ENCODE measurements at regions not wholly inside any gene's neighbourhood (a gene's known extent, or its start where the extent isn't known, plus 50 kb on each side); places are given as distances from the start of the nearest gene placed in this dataset.

DNA sequence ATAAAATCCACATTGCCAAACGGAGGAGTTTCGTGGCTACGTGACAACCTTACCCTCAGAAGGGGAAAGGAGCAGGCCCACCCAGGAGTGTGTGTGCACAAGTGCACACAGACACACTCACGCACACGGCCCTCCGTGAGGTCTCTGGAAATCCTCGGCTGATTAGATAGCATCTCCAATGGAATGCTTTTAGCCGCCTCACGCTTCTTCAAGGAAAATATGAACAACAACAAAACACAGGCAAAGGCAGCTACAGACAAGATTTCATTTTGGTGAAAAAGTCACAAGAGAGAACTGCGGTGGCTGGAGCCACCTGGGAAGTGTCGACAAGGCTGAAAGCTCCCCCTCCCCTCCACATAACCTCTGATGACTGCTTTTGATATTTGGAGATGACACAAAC lies 391.8 kb upstream of the MKI67 start:
- no peaks in the 10 kb centered on the region for H3K9me3 ChIP-seq
- no peak overlapping the region for H3K27ac ChIP-seq
- H3K4me1 ChIP-seq, result no peaks in the 10 kb centered on the region
- intact Hi-C loops (cut with DNase I), result no loop called here
- no peak for TF ChIP-seq POLR2AphosphoS5 (IDR thresholded peaks at IDR 0.05; ENCODE audit: insufficient read depth in 1 of 2, low read depth in 1 of 2)
- TF ChIP-seq POLR2A (IDR thresholded peaks at IDR 0.05), result no peak
- TF ChIP-seq, protein P1, sequence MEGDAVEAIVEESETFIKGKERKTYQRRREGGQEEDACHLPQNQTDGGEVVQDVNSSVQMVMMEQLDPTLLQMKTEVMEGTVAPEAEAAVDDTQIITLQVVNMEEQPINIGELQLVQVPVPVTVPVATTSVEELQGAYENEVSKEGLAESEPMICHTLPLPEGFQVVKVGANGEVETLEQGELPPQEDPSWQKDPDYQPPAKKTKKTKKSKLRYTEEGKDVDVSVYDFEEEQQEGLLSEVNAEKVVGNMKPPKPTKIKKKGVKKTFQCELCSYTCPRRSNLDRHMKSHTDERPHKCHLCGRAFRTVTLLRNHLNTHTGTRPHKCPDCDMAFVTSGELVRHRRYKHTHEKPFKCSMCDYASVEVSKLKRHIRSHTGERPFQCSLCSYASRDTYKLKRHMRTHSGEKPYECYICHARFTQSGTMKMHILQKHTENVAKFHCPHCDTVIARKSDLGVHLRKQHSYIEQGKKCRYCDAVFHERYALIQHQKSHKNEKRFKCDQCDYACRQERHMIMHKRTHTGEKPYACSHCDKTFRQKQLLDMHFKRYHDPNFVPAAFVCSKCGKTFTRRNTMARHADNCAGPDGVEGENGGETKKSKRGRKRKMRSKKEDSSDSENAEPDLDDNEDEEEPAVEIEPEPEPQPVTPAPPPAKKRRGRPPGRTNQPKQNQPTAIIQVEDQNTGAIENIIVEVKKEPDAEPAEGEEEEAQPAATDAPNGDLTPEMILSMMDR (IDR thresholded peaks at IDR 0.05), result no peak
- H3K4me3 ChIP-seq, result no peak overlapping the region
- no peak for DNase-seq (ENCODE audit: extremely low spot score in 2 of 2)
- H3K27me3 ChIP-seq, result no peaks in the 10 kb centered on the region
- H3K36me3 ChIP-seq, result no peaks in the 10 kb centered on the region

DNA sequence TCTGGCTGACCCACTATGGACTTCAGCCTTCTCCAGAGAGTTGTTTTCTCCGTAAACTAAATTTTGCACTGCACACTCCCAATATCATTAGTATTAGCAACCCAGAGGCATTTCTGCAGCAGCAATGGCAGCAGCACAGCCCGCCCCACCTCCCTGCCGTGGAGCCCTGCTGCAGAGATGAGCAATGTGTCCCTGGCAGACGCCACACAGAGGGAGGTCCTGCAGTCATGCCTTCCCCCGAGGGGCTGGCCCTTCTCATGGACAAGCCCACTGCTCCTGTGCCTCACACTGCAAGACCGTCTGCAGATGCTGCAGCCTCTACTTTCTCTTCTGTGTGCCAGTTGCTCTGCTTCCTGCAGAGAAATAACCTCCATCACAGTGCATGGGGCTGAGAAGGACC lies 393.4 kb upstream of the MKI67 start:
- Histone ChIP-seq H3K4me3 (no peak overlapping the region), H3K36me3 (no peaks in the 10 kb centered on the region), H3K27me3 (no peaks in the 10 kb centered on the region), H3K4me1 (no peaks in the 10 kb centered on the region), H3K27ac (no peak overlapping the region), H3K9me3 (no peaks in the 10 kb centered on the region)
- intact Hi-C loops (cut with DNase I), result no loop called here
- DNase-seq (ENCODE audit: extremely low spot score in 2 of 2), result no peak
- TF ChIP-seq POLR2A (IDR thresholded peaks at IDR 0.05) (no peak), POLR2AphosphoS5 (IDR thresholded peaks at IDR 0.05; ENCODE audit: insufficient read depth in 1 of 2, low read depth in 1 of 2) (no peak)
- TF ChIP-seq, protein P1 (IDR thresholded peaks at IDR 0.05), result no peak

DNA sequence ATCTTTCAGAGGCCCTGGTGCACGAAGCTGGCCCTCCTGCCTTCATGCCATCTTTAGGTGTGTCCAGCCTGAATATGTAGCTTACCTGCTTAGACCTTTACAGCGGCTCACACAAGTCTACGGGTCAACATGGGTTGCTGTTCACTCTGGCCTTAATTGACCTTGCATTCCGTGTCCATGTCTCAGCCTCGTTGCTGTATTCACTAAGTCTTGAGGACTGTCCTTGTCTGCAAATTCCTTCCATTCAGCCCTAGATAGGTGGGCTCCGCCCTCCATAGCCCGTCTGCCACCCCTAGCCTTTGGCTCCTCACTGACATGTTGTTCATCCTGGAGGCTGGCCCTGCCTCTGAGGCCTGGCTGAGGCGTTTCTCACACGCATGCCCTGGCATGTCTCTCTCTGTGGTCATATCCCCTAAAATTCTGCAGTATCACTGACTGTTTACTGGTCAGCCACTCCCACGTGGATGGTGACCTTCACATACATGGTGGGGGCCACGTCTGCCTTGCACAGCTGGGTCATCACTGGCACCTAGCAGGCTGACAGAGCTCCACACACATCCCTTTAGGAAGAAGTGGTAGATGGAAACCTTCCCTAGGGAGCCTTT lies 394.1 kb upstream of the MKI67 start:
- no peaks in the 10 kb centered on the region for H3K9me3 ChIP-seq
- no peak overlapping the region for H3K27ac ChIP-seq
- H3K4me3 ChIP-seq, result no peak overlapping the region
- H3K27me3 ChIP-seq, result no peaks in the 10 kb centered on the region
- DNase-seq (ENCODE audit: extremely low spot score in 2 of 2), result no peak
- no peaks in the 10 kb centered on the region for H3K4me1 ChIP-seq
- H3K36me3 ChIP-seq, result no peaks in the 10 kb centered on the region
- no peak for TF ChIP-seq POLR2AphosphoS5 (IDR thresholded peaks at IDR 0.05; ENCODE audit: insufficient read depth in 1 of 2, low read depth in 1 of 2)
- no peak for TF ChIP-seq POLR2A (IDR thresholded peaks at IDR 0.05)
- TF ChIP-seq, protein P1 (IDR thresholded peaks at IDR 0.05), result no peak
- intact Hi-C loops (cut with DNase I), result no loop called here

DNA sequence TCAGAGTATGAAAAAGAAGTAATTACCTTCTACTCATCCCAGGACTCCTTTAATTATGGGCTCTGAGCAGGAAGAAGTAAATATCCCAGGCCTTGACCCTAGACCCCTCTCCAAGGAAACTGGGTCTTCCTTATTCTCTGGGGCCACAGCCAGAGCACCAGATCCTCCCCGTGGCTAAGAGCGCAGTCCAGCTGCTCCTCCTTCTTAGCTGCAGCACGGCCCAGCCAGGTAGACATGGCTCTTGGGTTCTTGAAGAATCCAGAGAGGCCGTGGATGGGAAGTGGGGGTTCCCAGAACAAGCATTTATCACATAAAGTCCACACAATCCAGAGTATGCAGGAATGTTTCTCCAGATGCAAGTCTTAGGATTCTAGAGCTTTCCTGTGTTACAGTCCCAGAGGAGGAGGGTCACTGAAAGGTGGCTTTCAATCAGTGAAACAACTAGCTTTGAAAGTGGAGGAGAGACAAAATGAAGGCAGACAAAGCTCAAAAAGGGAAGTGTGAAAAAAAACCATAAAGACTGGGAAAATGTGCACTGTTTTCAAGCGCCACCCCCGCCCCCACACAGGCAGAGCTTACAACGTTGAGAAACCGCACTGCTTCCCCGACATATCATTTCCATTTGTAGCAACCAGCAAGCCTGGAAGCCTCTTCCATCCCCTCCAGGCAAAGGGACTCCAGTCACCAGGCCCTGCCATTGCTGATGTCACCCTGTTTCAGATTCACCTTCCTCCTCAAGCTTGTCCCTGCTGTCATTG lies 396.5 kb upstream of the MKI67 start:
- DNase-seq (ENCODE audit: extremely low spot score in 2 of 2), result no peak
- TF ChIP-seq POLR2A (IDR thresholded peaks at IDR 0.05) (no peak), POLR2AphosphoS5 (IDR thresholded peaks at IDR 0.05; ENCODE audit: insufficient read depth in 1 of 2, low read depth in 1 of 2) (no peak)
- TF ChIP-seq, protein P1 (IDR thresholded peaks at IDR 0.05), result no peak
- no peaks in the 10 kb centered on the region for H3K4me1 ChIP-seq
- no peaks in the 10 kb centered on the region for H3K27me3 ChIP-seq
- no peak overlapping the region for H3K4me3 ChIP-seq
- no peaks in the 10 kb centered on the region for H3K36me3 ChIP-seq
- intact Hi-C loops (cut with DNase I), result no loop called here
- H3K9me3 ChIP-seq, result no peaks in the 10 kb centered on the region
- no peak overlapping the region for H3K27ac ChIP-seq

DNA sequence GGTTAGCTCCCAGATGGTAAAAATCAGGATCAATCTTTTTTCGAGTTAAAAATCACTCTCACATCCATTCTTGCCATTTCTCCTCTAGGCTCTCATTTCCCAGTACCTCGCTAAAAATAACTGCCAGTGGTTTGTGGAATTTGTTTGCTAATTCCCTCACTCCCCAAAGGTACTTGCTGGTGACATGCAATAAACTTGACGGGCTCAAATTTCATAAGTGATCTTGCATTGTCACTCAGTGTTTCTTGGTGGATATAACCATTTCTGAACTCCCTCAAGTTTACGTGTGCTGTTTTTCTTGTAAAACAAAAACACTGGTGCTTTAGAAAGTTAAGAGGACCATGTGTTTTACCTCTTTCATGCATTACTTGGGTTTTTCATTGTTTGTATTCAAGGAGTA lies 399.2 kb upstream of the MKI67 start:
- intact Hi-C loops (cut with DNase I), result no loop called here
- no peak for DNase-seq (ENCODE audit: extremely low spot score in 2 of 2)
- Histone ChIP-seq H3K27me3 (no peaks in the 10 kb centered on the region), H3K4me3 (no peak overlapping the region), H3K36me3 (no peaks in the 10 kb centered on the region), H3K4me1 (no peaks in the 10 kb centered on the region), H3K27ac (no peak overlapping the region), H3K9me3 (no peaks in the 10 kb centered on the region)
- TF ChIP-seq, protein P1 (IDR thresholded peaks at IDR 0.05), result no peak
- no peak for TF ChIP-seq POLR2A (IDR thresholded peaks at IDR 0.05)
- no peak for TF ChIP-seq POLR2AphosphoS5 (IDR thresholded peaks at IDR 0.05; ENCODE audit: insufficient read depth in 1 of 2, low read depth in 1 of 2)
